GM12891 (cell line): ENCODE measurements at regions not wholly inside any gene's neighbourhood (a gene's known extent, or its start where the extent isn't known, plus 50 kb on each side); places are given as distances from the start of the nearest gene placed in this dataset.

Experiments
- POLR2A ChIP-seq: IDR thresholded peaks from 2 replicates; pipeline ENCODE4 v1.6.1; 2011; ENCODE audit warnings: low read depth, low read length, control low read depth
- SPI1 ChIP-seq: IDR thresholded peaks from 2 replicates; pipeline ENCODE4 v1.6.1; 2011; ENCODE audit warnings: low read depth, low read length, control low read depth

DNA sequence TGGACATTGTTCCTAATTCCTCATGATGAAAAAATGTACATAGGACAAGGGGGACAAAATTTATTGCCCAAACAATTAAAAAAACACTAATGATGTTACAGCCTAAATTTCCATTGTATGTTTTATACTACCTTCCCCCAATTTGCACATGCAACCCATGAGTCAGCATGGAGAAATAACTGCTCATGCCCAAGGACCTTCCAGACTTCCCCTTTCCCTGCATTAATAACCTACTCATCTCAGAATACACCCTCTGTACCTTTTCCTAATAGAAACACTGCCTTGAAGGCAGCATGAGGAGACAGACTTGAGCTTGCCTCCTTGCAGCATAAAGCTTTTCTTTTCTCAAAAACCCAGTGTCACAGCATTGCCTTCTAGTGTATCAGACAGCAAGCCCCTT is 2402.8 kb downstream of the TP53TG3F start:
- TF ChIP-seq SPI1 = no peak
- TF ChIP-seq POLR2A = no peak
